HG02798 (cell line): ENCODE measurements at regions not wholly inside any gene's neighbourhood (a gene's known extent, or its start where the extent isn't known, plus 50 kb on each side); places are given as distances from the start of the nearest gene placed in this dataset.

Source experiments
- ATAC-seq: cut with Tn5 transposase; IDR thresholded peaks from one replicate; pipeline ENCODE4 v1.9.1; 2021; ENCODE audit warnings: mild to moderate bottlenecking; ENCODE audit not compliant: unreplicated experiment, poor library complexity

- ATAC-seq: no peak
Observed at GRCh38 chr5:53430618-53431252, 49.7 kb upstream of the FST start.
